ENCODE measurements at regions not wholly inside any gene's neighbourhood (a gene's known extent, or its start where the extent isn't known, plus 50 kb on each side); places are given as distances from the start of the nearest gene placed in this dataset.

- TF ChIP-seq ZNF274 (IDR thresholded peaks at IDR 0.05; ENCODE audit: low read depth, low read length) = no peak
- TF ChIP-seq SUZ12 (IDR thresholded peaks at IDR 0.05; ENCODE audit: extremely low read depth, insufficient read depth, insufficient read length) = no peak
- TF ChIP-seq YY1 (IDR thresholded peaks at IDR 0.05; ENCODE audit: insufficient read depth, insufficient read length) = no peak
Measured at GRCh38 chr4:133775881-133776280, 425.7 kb downstream of the PABPC4L start.
